SK-N-SH treated with all-trans-retinoic acid at 6 μM for 48 hours (cell line): ENCODE measurements at regions not wholly inside any gene's neighbourhood (a gene's known extent, or its start where the extent isn't known, plus 50 kb on each side); places are given as distances from the start of the nearest gene placed in this dataset.

Experiments
- ESRRG ChIP-seq: fragments of 250-450 bp; sonication (Bioruptor Pico); IDR thresholded peaks from 2 replicates; pipeline ENCODE4 v1.6.1; 2021; ENCODE audit warnings: mild to moderate bottlenecking
- OSR1 ChIP-seq: fragments of 250-450 bp; sonication (Bioruptor Pico); IDR thresholded peaks from 2 replicates; pipeline ENCODE4 v1.8.0; 2022; ENCODE audit warnings: moderate library complexity, mild to moderate bottlenecking, inconsistent platforms
- RARB ChIP-seq: fragments of 250-450 bp; sonication (Bioruptor Pico); IDR thresholded peaks from 2 replicates; pipeline ENCODE4 v1.8.0; 2021; ENCODE audit warnings: mild to moderate bottlenecking, moderate library complexity
- SNAI2 ChIP-seq: fragments of 250-450 bp; sonication (Bioruptor Pico); IDR thresholded peaks from 2 replicates; pipeline ENCODE4 v1.5.0; 2020; ENCODE audit warnings: mild to moderate bottlenecking, moderate library complexity
- TOX ChIP-seq: fragments of 250-450 bp; sonication (Bioruptor Pico); IDR thresholded peaks from 2 replicates; pipeline ENCODE4 v1.8.0; 2021; ENCODE audit warnings: mild to moderate bottlenecking, moderate library complexity, borderline replicate concordance
- ZC3H10 ChIP-seq: fragments of 250-450 bp; sonication (Bioruptor Pico); IDR thresholded peaks from 2 replicates; pipeline ENCODE4 v1.5.1; 2021; ENCODE audit warnings: mild to moderate bottlenecking, moderate library complexity
- ZFP3 ChIP-seq: fragments of 250-450 bp; sonication (Bioruptor Pico); IDR thresholded peaks from 2 replicates; pipeline ENCODE4 v1.5.0; 2020; ENCODE audit warnings: mild to moderate bottlenecking, moderate library complexity
- TF ChIP-seq, protein P1 (sequence below): fragments of 250-450 bp; sonication (Bioruptor Pico); IDR thresholded peaks from 2 replicates; pipeline ENCODE4 v1.5.0; 2020; ENCODE audit warnings: mild to moderate bottlenecking, moderate library complexity
- TF ChIP-seq, protein P2 (sequence below): fragments of 250-450 bp; sonication (Bioruptor Pico); IDR thresholded peaks from 2 replicates; pipeline ENCODE4 v1.8.0; 2020; ENCODE audit warnings: mild to moderate bottlenecking, moderate library complexity, borderline replicate concordance

DNA sequence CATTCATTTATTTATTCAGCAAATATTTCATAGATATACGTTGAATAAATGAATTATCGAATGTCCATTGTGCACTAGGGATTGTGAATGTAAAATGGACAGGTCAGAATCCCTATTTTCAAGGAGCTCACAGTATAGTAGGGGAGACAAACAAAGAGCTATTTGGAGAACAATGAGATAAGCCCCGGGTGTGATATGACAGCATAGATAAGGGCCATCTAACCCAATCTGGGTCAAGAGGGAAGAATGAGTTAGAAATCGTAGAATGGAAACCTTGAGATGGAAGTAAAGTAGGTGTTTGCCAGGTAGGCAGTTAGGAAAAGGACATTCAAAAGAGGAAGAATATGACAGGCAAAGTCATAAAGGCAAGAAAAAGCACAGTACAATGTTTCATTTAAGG is 132.2 kb upstream of the GOLGA6L4 start:
- TF ChIP-seq, protein P1, sequence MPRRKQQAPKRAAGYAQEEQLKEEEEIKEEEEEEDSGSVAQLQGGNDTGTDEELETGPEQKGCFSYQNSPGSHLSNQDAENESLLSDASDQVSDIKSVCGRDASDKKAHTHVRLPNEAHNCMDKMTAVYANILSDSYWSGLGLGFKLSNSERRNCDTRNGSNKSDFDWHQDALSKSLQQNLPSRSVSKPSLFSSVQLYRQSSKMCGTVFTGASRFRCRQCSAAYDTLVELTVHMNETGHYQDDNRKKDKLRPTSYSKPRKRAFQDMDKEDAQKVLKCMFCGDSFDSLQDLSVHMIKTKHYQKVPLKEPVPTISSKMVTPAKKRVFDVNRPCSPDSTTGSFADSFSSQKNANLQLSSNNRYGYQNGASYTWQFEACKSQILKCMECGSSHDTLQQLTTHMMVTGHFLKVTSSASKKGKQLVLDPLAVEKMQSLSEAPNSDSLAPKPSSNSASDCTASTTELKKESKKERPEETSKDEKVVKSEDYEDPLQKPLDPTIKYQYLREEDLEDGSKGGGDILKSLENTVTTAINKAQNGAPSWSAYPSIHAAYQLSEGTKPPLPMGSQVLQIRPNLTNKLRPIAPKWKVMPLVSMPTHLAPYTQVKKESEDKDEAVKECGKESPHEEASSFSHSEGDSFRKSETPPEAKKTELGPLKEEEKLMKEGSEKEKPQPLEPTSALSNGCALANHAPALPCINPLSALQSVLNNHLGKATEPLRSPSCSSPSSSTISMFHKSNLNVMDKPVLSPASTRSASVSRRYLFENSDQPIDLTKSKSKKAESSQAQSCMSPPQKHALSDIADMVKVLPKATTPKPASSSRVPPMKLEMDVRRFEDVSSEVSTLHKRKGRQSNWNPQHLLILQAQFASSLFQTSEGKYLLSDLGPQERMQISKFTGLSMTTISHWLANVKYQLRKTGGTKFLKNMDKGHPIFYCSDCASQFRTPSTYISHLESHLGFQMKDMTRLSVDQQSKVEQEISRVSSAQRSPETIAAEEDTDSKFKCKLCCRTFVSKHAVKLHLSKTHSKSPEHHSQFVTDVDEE (CRISPR knock-in tag): no peak
- TF ChIP-seq, protein P2, sequence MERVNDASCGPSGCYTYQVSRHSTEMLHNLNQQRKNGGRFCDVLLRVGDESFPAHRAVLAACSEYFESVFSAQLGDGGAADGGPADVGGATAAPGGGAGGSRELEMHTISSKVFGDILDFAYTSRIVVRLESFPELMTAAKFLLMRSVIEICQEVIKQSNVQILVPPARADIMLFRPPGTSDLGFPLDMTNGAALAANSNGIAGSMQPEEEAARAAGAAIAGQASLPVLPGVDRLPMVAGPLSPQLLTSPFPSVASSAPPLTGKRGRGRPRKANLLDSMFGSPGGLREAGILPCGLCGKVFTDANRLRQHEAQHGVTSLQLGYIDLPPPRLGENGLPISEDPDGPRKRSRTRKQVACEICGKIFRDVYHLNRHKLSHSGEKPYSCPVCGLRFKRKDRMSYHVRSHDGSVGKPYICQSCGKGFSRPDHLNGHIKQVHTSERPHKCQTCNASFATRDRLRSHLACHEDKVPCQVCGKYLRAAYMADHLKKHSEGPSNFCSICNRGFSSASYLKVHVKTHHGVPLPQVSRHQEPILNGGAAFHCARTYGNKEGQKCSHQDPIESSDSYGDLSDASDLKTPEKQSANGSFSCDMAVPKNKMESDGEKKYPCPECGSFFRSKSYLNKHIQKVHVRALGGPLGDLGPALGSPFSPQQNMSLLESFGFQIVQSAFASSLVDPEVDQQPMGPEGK: no peak
- TF ChIP-seq SNAI2 (CRISPR knock-in tag) (no peak), TOX (no peak), RARB (no peak), ZFP3 (CRISPR knock-in tag) (no peak), ESRRG (CRISPR knock-in tag) (no peak), ZC3H10 (CRISPR knock-in tag) (no peak), OSR1 (CRISPR knock-in tag) (no peak)
